Natural killer cell (primary cell): ENCODE measurements at regions not wholly inside any gene's neighbourhood (a gene's known extent, or its start where the extent isn't known, plus 50 kb on each side); places are given as distances from the start of the nearest gene placed in this dataset.

Source experiments
- ATAC-seq, 3 donors: fragments of 150-1000 bp in 2 of 3; fragments of 200-7000 bp in 1 of 3; cut with Tn5 transposase; 1 replicate in 1 of 3; 2 replicates in 2 of 3; pipeline ENCODE4 v1.10.0; 2021; ENCODE audit warnings: mild to moderate bottlenecking in 2 of 3, moderate library complexity in 2 of 3
- DNase-seq, 2 donors: peaks; one replicate each; pipeline versions ENCODE4 v3.0.0 to v3.0.0-alpha.2; 2013 to 2021; ENCODE audit warnings: mixed read lengths in 1 of 2
- H3K27ac ChIP-seq: one replicate; pipeline ENCODE4 v1.5.1; 2013; ENCODE audit warnings: mild to moderate bottlenecking, low read length
- H3K27me3 ChIP-seq: one replicate; pipeline ENCODE4 v1.6.1; 2013; ENCODE audit warnings: low read length; ENCODE audit not compliant: control insufficient read depth, insufficient read depth
- H3K36me3 ChIP-seq: one replicate; pipeline ENCODE4 v1.6.1; 2013; ENCODE audit warnings: low read length; ENCODE audit not compliant: control insufficient read depth, insufficient read depth
- H3K4me1 ChIP-seq: one replicate; pipeline ENCODE4 v1.6.1; 2013; ENCODE audit warnings: low read length; ENCODE audit not compliant: control insufficient read depth, insufficient read depth
- H3K4me3 ChIP-seq: one replicate; pipeline ENCODE4 v1.5.1; 2013; ENCODE audit warnings: low read length
- H3K9me3 ChIP-seq: one replicate; pipeline ENCODE4 v1.6.1; 2013; ENCODE audit warnings: low read length; ENCODE audit not compliant: control insufficient read depth, insufficient read depth
- H3K27ac Mint-ChIP-seq, 2 donors: one replicate each; pipeline ENCODE4 v1.8.0; 2022; ENCODE audit warnings: mild to moderate bottlenecking in 2 of 2, mixed read lengths in 2 of 2, moderate library complexity in 1 of 2
- H3K27me3 Mint-ChIP-seq, 2 donors: one replicate each; pipeline ENCODE4 v1.8.0; 2022; ENCODE audit warnings: low read depth in 2 of 2, mixed read lengths in 2 of 2
- H3K36me3 Mint-ChIP-seq: one replicate; pipeline ENCODE4 v1.8.0; 2022; ENCODE audit warnings: mixed read lengths
- H3K4me1 Mint-ChIP-seq, 2 donors: one replicate each; pipeline ENCODE4 v1.8.0; 2022; ENCODE audit warnings: mixed read lengths in 2 of 2
- H3K4me3 Mint-ChIP-seq: one replicate; pipeline ENCODE4 v1.8.0; 2022; ENCODE audit warnings: mild to moderate bottlenecking, moderate library complexity, mixed read lengths
- H3K9me3 Mint-ChIP-seq, 2 donors: one replicate each; pipeline ENCODE4 v1.8.0; 2022; ENCODE audit warnings: mixed read lengths in 2 of 2
- WGBS: methylation state at CpG from one replicate; pipeline ENCODE4 v1.1.7; 2013; ENCODE audit warnings: missing lambda C conversion rate; ENCODE audit not compliant: insufficient coverage; 5-methylcytosine and 5-hydroxymethylcytosine counted together
- intact Hi-C: fragments of 100-400 bp; cut with micrococcal nuclease; formaldehyde crosslinking; loops from one replicate; pipeline ENCODE4 v1.14.2; 2022
- TF ChIP-seq, protein P1 (sequence below): fragments of 200-600 bp; IDR thresholded peaks from one replicate; pipeline ENCODE4 v1.8.0; 2022; ENCODE audit warnings: antibody characterized with exemption

DNA sequence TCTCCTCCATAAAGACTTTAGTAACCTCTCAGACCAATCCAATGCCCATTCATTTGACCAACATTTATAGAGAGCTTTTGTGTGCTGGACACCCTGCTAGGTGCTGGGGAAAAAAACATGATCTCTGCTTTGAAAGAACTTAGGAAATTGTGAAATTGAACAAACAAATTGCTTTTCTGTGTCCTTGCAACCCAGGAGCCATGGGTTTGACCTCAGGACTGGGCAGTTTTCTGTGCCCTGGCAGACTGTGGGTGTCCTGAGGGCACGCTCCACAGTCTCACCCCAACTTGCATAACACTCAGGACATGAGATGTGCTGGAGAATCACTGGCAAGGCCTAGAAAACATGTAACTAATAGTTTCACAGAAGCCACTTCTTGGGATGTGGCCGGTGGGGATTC lies 429.1 kb upstream of the ZMIZ1 start:
- no peaks in the 10 kb centered on the region for H3K36me3 Mint-ChIP-seq
- Histone ChIP-seq H3K4me1 (no peaks in the 10 kb centered on the region), H3K27me3 (no peaks in the 10 kb centered on the region), H3K36me3 (no peaks in the 10 kb centered on the region), H3K4me3 (no peak overlapping the region), H3K9me3 (no peaks in the 10 kb centered on the region), H3K27ac (no peak overlapping the region)
- WGBS, result 93% methylated on average over 2 of the region's 2 CpGs
- H3K9me3 Mint-ChIP-seq, result no peaks in the 10 kb centered on the region
- TF ChIP-seq, protein P1, sequence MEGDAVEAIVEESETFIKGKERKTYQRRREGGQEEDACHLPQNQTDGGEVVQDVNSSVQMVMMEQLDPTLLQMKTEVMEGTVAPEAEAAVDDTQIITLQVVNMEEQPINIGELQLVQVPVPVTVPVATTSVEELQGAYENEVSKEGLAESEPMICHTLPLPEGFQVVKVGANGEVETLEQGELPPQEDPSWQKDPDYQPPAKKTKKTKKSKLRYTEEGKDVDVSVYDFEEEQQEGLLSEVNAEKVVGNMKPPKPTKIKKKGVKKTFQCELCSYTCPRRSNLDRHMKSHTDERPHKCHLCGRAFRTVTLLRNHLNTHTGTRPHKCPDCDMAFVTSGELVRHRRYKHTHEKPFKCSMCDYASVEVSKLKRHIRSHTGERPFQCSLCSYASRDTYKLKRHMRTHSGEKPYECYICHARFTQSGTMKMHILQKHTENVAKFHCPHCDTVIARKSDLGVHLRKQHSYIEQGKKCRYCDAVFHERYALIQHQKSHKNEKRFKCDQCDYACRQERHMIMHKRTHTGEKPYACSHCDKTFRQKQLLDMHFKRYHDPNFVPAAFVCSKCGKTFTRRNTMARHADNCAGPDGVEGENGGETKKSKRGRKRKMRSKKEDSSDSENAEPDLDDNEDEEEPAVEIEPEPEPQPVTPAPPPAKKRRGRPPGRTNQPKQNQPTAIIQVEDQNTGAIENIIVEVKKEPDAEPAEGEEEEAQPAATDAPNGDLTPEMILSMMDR, result no peak
- ATAC-seq (no peak), DNase-seq (no peak)
- intact Hi-C loops, result no loop called here
- no peaks in the 10 kb centered on the region for H3K4me1 Mint-ChIP-seq
- no peak overlapping the region for H3K4me3 Mint-ChIP-seq
- no peak overlapping the region for H3K27ac Mint-ChIP-seq
- peaks cover 7 to 10% of the 10 kb centered on the region in 2 donors for H3K27me3 Mint-ChIP-seq

DNA sequence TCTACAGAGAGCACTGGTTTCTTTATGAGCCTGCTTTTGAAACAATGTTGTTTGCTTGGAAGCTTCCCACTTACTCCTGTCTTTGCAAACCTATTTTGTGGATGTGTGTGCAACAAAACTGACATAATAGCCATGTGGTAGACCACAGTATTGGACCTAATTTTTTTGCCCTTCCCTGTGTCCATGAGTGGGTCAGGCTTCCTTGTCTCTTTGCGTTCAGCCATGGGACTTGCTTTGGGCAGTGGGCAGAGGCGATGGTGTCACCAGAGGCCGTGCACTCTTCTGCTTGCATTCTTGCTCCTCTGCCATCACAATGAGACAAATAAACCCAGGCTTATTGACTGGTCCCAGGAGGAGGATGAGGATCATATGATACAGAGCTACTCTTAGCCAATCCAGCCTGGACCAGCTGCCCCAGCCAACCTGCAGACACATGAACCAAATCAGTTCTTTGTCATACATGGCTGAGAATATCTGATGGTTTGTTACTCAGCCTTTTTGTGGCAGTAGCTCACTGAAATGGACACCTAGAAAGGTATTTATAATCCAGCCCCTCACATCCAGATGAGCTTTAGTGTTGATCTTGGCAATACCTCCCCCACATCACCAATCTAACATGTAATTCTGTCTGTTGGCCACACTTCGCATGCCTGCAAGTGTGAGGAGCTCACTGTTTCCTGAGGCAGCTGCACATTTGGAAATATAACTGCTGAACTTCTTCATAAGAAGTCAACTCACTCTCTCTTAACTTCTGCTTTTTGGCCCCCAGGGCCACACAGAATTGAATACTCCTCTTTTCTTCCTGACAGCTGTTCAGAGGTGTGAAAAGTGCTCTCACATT lies 427.8 kb upstream of the ZMIZ1 start:
- Mint-ChIP-seq H3K27ac (no peak overlapping the region), H3K36me3 (no peaks in the 10 kb centered on the region), H3K27me3 (peaks cover 0 to 7% of the 10 kb centered on the region in 2 donors), H3K9me3 (no peaks in the 10 kb centered on the region), H3K4me1 (no peaks in the 10 kb centered on the region), H3K4me3 (no peak overlapping the region)
- Histone ChIP-seq H3K9me3 (no peaks in the 10 kb centered on the region), H3K36me3 (no peaks in the 10 kb centered on the region), H3K4me1 (no peaks in the 10 kb centered on the region), H3K27me3 (no peaks in the 10 kb centered on the region), H3K27ac (no peak overlapping the region), H3K4me3 (no peak overlapping the region)
- 73% methylated on average over 4 of the region's 4 CpGs for WGBS
- TF ChIP-seq, protein P1, result no peak
- DNase-seq, result no peak
- no peak for ATAC-seq
- intact Hi-C loops, result no loop called here

DNA sequence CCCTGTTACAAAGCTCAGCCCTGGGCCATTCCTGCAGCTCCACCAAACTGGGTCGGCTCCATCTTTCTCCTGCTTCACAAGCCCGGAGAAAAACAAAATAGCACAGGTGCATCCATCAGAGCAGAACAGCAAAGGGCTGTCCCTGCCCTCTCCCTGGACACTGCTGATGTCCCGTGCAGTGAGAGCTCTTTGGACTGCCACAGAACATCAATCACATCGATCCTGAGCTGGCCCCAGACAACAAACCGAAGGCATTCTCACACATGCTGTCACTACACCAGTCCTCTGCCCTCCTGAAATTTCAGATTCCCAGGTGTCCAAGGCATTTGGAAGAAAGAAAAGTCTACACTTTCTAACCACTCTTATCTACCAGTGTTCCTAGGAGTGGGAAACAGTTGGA lies 427.1 kb upstream of the ZMIZ1 start:
- no peak overlapping the region for H3K4me3 ChIP-seq
- H3K9me3 Mint-ChIP-seq, result no peaks in the 10 kb centered on the region
- no peak overlapping the region for H3K27ac ChIP-seq
- DNase-seq (no peak), ATAC-seq (no peak)
- no peaks in the 10 kb centered on the region for H3K36me3 ChIP-seq
- H3K27me3 Mint-ChIP-seq, result peaks cover 0 to 7% of the 10 kb centered on the region in 2 donors
- intact Hi-C loops, result no loop called here
- H3K36me3 Mint-ChIP-seq, result no peaks in the 10 kb centered on the region
- no peaks in the 10 kb centered on the region for H3K27me3 ChIP-seq
- H3K9me3 ChIP-seq, result no peaks in the 10 kb centered on the region
- H3K4me3 Mint-ChIP-seq, result no peak overlapping the region
- 69% methylated on average over 5 of the region's 5 CpGs for WGBS
- H3K4me1 ChIP-seq, result no peaks in the 10 kb centered on the region
- TF ChIP-seq, protein P1, result no peak
- no peak overlapping the region for H3K27ac Mint-ChIP-seq
- H3K4me1 Mint-ChIP-seq, result no peaks in the 10 kb centered on the region
